ENCODE measurements at regions not wholly inside any gene's neighbourhood (a gene's known extent, or its start where the extent isn't known, plus 50 kb on each side); places are given as distances from the start of the nearest gene placed in this dataset.

DNA sequence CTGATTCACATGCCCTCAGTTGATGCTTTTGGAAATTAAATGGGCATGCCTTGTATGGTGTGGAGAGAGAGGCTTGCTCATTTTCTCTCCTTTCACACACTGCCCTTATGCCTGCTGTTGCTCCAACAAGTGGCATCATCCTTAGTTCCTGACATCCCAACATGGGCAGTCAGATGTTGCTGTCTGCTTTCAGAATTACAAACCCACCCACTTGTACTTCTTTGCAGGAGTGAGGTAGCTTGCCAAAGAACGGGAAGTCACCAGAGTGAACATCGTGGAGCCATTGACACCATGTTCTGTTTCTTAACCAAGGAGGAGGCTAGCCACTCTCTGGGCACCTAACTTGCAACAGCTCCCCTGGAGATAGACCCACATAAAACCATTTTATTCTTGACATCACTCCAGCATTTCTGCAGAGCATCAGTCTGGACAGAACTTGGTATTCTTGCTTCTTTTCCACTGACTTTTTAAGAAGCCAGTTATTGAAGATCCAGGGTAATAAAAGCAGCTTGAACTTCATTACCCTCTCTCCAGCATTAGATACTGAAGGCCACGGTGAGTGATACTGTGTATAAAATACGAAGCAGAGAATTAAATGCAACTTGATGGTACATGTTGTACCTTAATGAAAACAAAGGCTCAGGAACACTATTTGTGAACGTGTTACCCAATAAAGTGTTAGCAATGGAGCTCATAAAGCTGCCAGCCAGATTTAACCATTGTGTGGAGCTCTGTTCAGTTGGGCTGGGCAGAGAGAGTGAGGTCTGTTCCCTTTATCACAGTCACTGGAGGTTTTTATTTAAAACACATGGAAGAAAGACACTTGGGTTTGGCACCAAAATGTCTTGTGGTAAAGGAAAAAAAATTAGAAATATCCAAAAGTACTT is 195.8 kb upstream of the HABP2 start:
- DNase-seq (ENCODE audit: extremely low spot score): no peak
- no peak overlapping the region for H3K4me3 ChIP-seq
- WGBS: 83% methylated on average over 5 of the region's 5 CpGs
- H3K27ac ChIP-seq (replicated peaks in 1 of 4): no peak overlapping the region
- peaks cover 0 to 4% (median 0%) of the 10 kb centered on the region in 4 donors for H3K27me3 ChIP-seq
- no peaks in the 10 kb centered on the region for H3K9me3 ChIP-seq
- intact Hi-C loops (cut with DNase I): no loop called here
- no peaks in the 10 kb centered on the region for H3K4me1 ChIP-seq
- no peak for TF ChIP-seq POLR2A (IDR thresholded peaks at IDR 0.05; ENCODE audit: low read depth)
- TF ChIP-seq POLR2AphosphoS5 (IDR thresholded peaks at IDR 0.05): no peak
- TF ChIP-seq EP300 (IDR thresholded peaks at IDR 0.05): no peak
- TF ChIP-seq, protein P1, sequence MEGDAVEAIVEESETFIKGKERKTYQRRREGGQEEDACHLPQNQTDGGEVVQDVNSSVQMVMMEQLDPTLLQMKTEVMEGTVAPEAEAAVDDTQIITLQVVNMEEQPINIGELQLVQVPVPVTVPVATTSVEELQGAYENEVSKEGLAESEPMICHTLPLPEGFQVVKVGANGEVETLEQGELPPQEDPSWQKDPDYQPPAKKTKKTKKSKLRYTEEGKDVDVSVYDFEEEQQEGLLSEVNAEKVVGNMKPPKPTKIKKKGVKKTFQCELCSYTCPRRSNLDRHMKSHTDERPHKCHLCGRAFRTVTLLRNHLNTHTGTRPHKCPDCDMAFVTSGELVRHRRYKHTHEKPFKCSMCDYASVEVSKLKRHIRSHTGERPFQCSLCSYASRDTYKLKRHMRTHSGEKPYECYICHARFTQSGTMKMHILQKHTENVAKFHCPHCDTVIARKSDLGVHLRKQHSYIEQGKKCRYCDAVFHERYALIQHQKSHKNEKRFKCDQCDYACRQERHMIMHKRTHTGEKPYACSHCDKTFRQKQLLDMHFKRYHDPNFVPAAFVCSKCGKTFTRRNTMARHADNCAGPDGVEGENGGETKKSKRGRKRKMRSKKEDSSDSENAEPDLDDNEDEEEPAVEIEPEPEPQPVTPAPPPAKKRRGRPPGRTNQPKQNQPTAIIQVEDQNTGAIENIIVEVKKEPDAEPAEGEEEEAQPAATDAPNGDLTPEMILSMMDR (IDR thresholded peaks at IDR 0.05): no peak
- no peaks in the 10 kb centered on the region for H3K36me3 ChIP-seq

DNA sequence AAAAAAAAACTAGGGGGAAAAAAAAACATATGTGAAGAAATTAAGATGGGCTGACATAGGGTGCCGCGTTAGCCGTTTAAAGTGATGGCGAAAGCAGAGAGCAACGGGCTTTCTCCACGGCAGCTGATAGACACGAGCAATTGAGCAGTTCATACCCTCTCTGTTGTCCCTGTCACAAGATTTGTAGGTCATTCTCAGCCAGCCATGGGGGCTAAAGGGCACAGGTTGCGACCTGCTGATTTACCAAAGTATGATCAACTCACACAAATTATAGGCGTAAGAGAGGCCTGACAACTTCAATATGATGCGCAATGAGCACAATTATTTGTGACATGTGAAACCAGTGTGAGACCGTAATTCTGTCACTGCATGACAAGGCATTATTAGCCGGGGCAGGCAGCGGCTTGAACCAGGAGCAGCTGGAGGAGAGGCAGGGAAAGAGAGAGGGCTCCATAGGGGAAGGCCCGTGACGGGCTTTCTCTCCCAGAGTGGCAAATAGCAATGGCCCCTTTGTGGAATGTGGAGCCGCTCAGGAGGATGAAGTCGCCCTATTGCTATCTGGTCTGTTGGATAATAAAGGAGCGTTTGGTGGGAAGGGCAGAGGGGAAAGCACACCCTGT is 195.1 kb upstream of the HABP2 start:
- 96% methylated on average over 18 of the region's 18 CpGs for WGBS
- intact Hi-C loops (cut with DNase I): no loop called here
- no peak overlapping the region for H3K27ac ChIP-seq (replicated peaks in 1 of 4)

DNA sequence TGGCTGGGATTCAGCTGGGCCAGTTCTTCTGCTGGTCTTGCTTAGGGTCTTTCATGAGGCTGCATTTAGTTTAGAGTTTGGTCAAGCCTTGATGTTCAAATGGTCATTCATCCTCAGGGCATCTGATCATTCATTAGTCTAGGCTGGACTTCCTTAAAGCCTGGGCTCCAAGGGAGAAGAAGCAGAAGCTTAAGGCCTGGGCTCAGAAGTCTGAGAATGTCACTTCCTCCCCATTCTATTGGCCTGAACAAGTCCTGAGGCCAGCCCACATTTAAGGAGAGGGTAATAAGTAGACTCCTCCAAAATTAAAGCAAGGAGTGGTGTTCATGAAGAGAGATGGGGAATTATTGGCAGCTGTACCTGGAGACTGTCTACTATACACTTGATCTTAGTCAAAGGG is 193.2 kb upstream of the HABP2 start:
- no peaks in the 10 kb centered on the region for H3K4me1 ChIP-seq
- intact Hi-C loops (cut with DNase I): no loop called here
- TF ChIP-seq POLR2A (IDR thresholded peaks at IDR 0.05; ENCODE audit: low read depth): no peak
- no peak for TF ChIP-seq EP300 (IDR thresholded peaks at IDR 0.05)
- no peak for TF ChIP-seq POLR2AphosphoS5 (IDR thresholded peaks at IDR 0.05)
- TF ChIP-seq, protein P1 (IDR thresholded peaks at IDR 0.05): no peak
- no peak overlapping the region for H3K27ac ChIP-seq (replicated peaks in 1 of 4)
- DNase-seq (ENCODE audit: extremely low spot score): no peak
- H3K9me3 ChIP-seq: no peaks in the 10 kb centered on the region
- H3K36me3 ChIP-seq: no peaks in the 10 kb centered on the region
- H3K27me3 ChIP-seq: peaks cover 0 to 4% (median 0%) of the 10 kb centered on the region in 4 donors
- H3K4me3 ChIP-seq: no peak overlapping the region

More for the DNA sequence above, 195.1 kb upstream of the HABP2 start:
- peaks cover 0 to 4% (median 0%) of the 10 kb centered on the region in 4 donors for H3K27me3 ChIP-seq
- no peak overlapping the region for H3K4me3 ChIP-seq
- no peaks in the 10 kb centered on the region for H3K9me3 ChIP-seq
- no peaks in the 10 kb centered on the region for H3K36me3 ChIP-seq
- no peak for DNase-seq (ENCODE audit: extremely low spot score)
- TF ChIP-seq EP300 (IDR thresholded peaks at IDR 0.05) (no peak), POLR2AphosphoS5 (IDR thresholded peaks at IDR 0.05) (no peak), POLR2A (IDR thresholded peaks at IDR 0.05; ENCODE audit: low read depth) (no peak)
- TF ChIP-seq, protein P1 (IDR thresholded peaks at IDR 0.05): no peak
- H3K4me1 ChIP-seq: no peaks in the 10 kb centered on the region

GRCh38 chr10:113360870-113361269 is 192.0 kb upstream of the HABP2 start:
- H3K27ac ChIP-seq (replicated peaks in 1 of 4): no peak overlapping the region
- WGBS: 77% methylated on average over 4 of the region's 4 CpGs

More at GRCh38 chr10:113360870-113361269, 192.0 kb upstream of the HABP2 start:
- Histone ChIP-seq H3K4me1 (no peaks in the 10 kb centered on the region), H3K4me3 (no peak overlapping the region), H3K9me3 (peaks cover 0 to 4% (median 0%) of the 10 kb centered on the region in 4 donors), H3K27me3 (peaks cover 0 to 4% (median 0%) of the 10 kb centered on the region in 4 donors), H3K36me3 (no peaks in the 10 kb centered on the region)
- DNase-seq (ENCODE audit: extremely low spot score): no peak
- TF ChIP-seq EP300 (IDR thresholded peaks at IDR 0.05): no peak
- TF ChIP-seq POLR2A (IDR thresholded peaks at IDR 0.05; ENCODE audit: low read depth): no peak
- TF ChIP-seq POLR2AphosphoS5 (IDR thresholded peaks at IDR 0.05): no peak
- TF ChIP-seq, protein P1 (IDR thresholded peaks at IDR 0.05): no peak
- intact Hi-C loops (cut with DNase I): no loop called here

All from esophagus muscularis mucosa (tissue), 4 donors.